HL-60 (cell line): ENCODE measurements at regions not wholly inside any gene's neighbourhood (a gene's known extent, or its start where the extent isn't known, plus 50 kb on each side); places are given as distances from the start of the nearest gene placed in this dataset.

Experiments
- CTCF ChIP-seq: IDR thresholded peaks from one replicate; pipeline ENCODE4 v1.5.1; 2011; ENCODE audit warnings: low read length, control low read depth, inconsistent platforms; ENCODE audit not compliant: insufficient read depth
- REST ChIP-seq: IDR thresholded peaks from 2 replicates; pipeline ENCODE4 v1.6.1; 2012; ENCODE audit warnings: low read depth; ENCODE audit not compliant: insufficient replicate concordance

GRCh38 chr14:55845963-55846825, 266.2 kb downstream of the KTN1 start:
- TF ChIP-seq CTCF (no peak), REST (no peak)
